ENCODE measurements at regions not wholly inside any gene's neighbourhood (a gene's known extent, or its start where the extent isn't known, plus 50 kb on each side); places are given as distances from the start of the nearest gene placed in this dataset.

GRCh38 chr2:173446722-173447121 is 92.0 kb downstream of the CDCA7 start:
- Histone ChIP-seq H3K9ac (ENCODE audit: low read depth in 2 of 2, low read length in 2 of 2) (no peak overlapping the region), H3K4me3 (no peak overlapping the region), H3K9me3 (no peaks in the 10 kb centered on the region), H3K4me1 (no peaks in the 10 kb centered on the region), H3K27ac (no peak overlapping the region), H3K36me3 (no peaks in the 10 kb centered on the region), H3K27me3 (no peaks in the 10 kb centered on the region)
- intact Hi-C loops (cut with DNase I): no loop called here
- no peak for TF ChIP-seq CTCF (IDR thresholded peaks at IDR 0.05)
- no peak for DNase-seq

- peak; percentile 57 for TF ChIP-seq CTCF (IDR thresholded peaks at IDR 0.05)
- intact Hi-C loops (cut with DNase I): no loop called here
- no peak overlapping the region for H3K9ac ChIP-seq (ENCODE audit: low read depth in 2 of 2, low read length in 2 of 2)
- H3K36me3 ChIP-seq: no peaks in the 10 kb centered on the region
- no peaks in the 10 kb centered on the region for H3K4me1 ChIP-seq
- DNase-seq: peak; percentile 93
- no peaks in the 10 kb centered on the region for H3K27me3 ChIP-seq
- H3K27ac ChIP-seq: peak overlapping the region; percentile 20
- H3K4me3 ChIP-seq: peak overlapping the region; percentile 5
- no peaks in the 10 kb centered on the region for H3K9me3 ChIP-seq
Measured at GRCh38 chr2:173448938-173449471, 94.3 kb downstream of the CDCA7 start.

- DNase-seq: no peak
- intact Hi-C loops (cut with DNase I): no loop called here
- Histone ChIP-seq H3K27me3 (no peaks in the 10 kb centered on the region), H3K36me3 (no peaks in the 10 kb centered on the region), H3K4me1 (no peaks in the 10 kb centered on the region), H3K9me3 (no peaks in the 10 kb centered on the region), H3K27ac (no peak overlapping the region), H3K4me3 (no peak overlapping the region), H3K9ac (ENCODE audit: low read depth in 2 of 2, low read length in 2 of 2) (no peak overlapping the region)
- no peak for TF ChIP-seq CTCF (IDR thresholded peaks at IDR 0.05)
Measured at GRCh38 chr2:173451118-173451517, 96.4 kb downstream of the CDCA7 start.

GRCh38 chr2:173451941-173452340 is 97.3 kb downstream of the CDCA7 start:
- Histone ChIP-seq H3K4me3 (no peak overlapping the region), H3K9ac (ENCODE audit: low read depth in 2 of 2, low read length in 2 of 2) (no peak overlapping the region), H3K27ac (no peak overlapping the region), H3K4me1 (no peaks in the 10 kb centered on the region), H3K27me3 (no peaks in the 10 kb centered on the region), H3K9me3 (no peaks in the 10 kb centered on the region), H3K36me3 (no peaks in the 10 kb centered on the region)
- no peak for DNase-seq
- no peak for TF ChIP-seq CTCF (IDR thresholded peaks at IDR 0.05)
- intact Hi-C loops (cut with DNase I): no loop called here

GRCh38 chr2:173452416-173452815 is 97.7 kb downstream of the CDCA7 start:
- TF ChIP-seq CTCF (IDR thresholded peaks at IDR 0.05): no peak
- Histone ChIP-seq H3K4me1 (no peaks in the 10 kb centered on the region), H3K4me3 (no peak overlapping the region), H3K9me3 (no peaks in the 10 kb centered on the region), H3K36me3 (no peaks in the 10 kb centered on the region), H3K27me3 (no peaks in the 10 kb centered on the region), H3K9ac (ENCODE audit: low read depth in 2 of 2, low read length in 2 of 2) (no peak overlapping the region), H3K27ac (no peak overlapping the region)
- no peak for DNase-seq
- intact Hi-C loops (cut with DNase I): no loop called here

All from colonic mucosa (tissue), 4 donors.